ENCODE measurements at regions not wholly inside any gene's neighbourhood (a gene's known extent, or its start where the extent isn't known, plus 50 kb on each side); places are given as distances from the start of the nearest gene placed in this dataset.

- H3K36me3 ChIP-seq (ENCODE audit: control insufficient read depth in 2 of 3, insufficient read depth in 3 of 3, low read length in 3 of 3), result no peaks in the 10 kb centered on the region
- H3K9me3 Mint-ChIP-seq, result peaks cover 0 to 4% (median 0%) of the 10 kb centered on the region in 11 donors
- ChIA-PET CTCF (no interaction called here), POLR2A (no interaction called here)
- H3K9me3 ChIP-seq (ENCODE audit: control insufficient read depth in 2 of 3, low read length in 3 of 3), result no peaks in the 10 kb centered on the region
- DNase-seq (no peak), ATAC-seq (no peak)
- H3K27me3 Mint-ChIP-seq, result no peaks in the 10 kb centered on the region
- no peaks in the 10 kb centered on the region for H3K4me1 Mint-ChIP-seq
- H3K4me1 ChIP-seq (ENCODE audit: control insufficient read depth in 2 of 2, insufficient read depth in 2 of 2, low read length in 2 of 2), result no peaks in the 10 kb centered on the region
- H3K27ac Mint-ChIP-seq, result no peak overlapping the region
- no peak overlapping the region for H3K4me3 ChIP-seq (ENCODE audit: low read length)
- no peaks in the 10 kb centered on the region for H3K36me3 Mint-ChIP-seq
- no peak overlapping the region for H3K27ac ChIP-seq (ENCODE audit: low read depth, low read length)
- intact Hi-C loops (cut with micrococcal nuclease), result no loop called here
- H3K27me3 ChIP-seq (ENCODE audit: control insufficient read depth in 2 of 2, insufficient read depth in 2 of 2, low read length in 2 of 2), result no peaks in the 10 kb centered on the region
- no peak overlapping the region for H3K4me3 Mint-ChIP-seq
These were observed 674.4 kb downstream of the TMTC2 start for GRCh38 chr12:83361071-83361470.

- Mint-ChIP-seq H3K27me3 (no peaks in the 10 kb centered on the region), H3K9me3 (peaks cover 0 to 5% (median 0%) of the 10 kb centered on the region in 11 donors), H3K4me3 (no peak overlapping the region), H3K27ac (no peak overlapping the region), H3K36me3 (no peaks in the 10 kb centered on the region), H3K4me1 (no peaks in the 10 kb centered on the region)
- ATAC-seq, result no peak
- Histone ChIP-seq H3K27me3 (ENCODE audit: control insufficient read depth in 2 of 2, insufficient read depth in 2 of 2, low read length in 2 of 2) (no peaks in the 10 kb centered on the region), H3K36me3 (ENCODE audit: control insufficient read depth in 2 of 3, insufficient read depth in 3 of 3, low read length in 3 of 3) (no peaks in the 10 kb centered on the region), H3K4me1 (ENCODE audit: control insufficient read depth in 2 of 2, insufficient read depth in 2 of 2, low read length in 2 of 2) (no peaks in the 10 kb centered on the region), H3K9me3 (ENCODE audit: control insufficient read depth in 2 of 3, low read length in 3 of 3) (no peaks in the 10 kb centered on the region), H3K4me3 (ENCODE audit: low read length) (no peak overlapping the region), H3K27ac (ENCODE audit: low read depth, low read length) (no peak overlapping the region)
- intact Hi-C loops (cut with micrococcal nuclease), result no loop called here
- DNase-seq, result no peak
- ChIA-PET CTCF (no interaction called here), POLR2A (no interaction called here)
These were observed 663.4 kb downstream of the TMTC2 start for GRCh38 chr12:83349907-83350611.

- Histone ChIP-seq H3K36me3 (ENCODE audit: control insufficient read depth in 2 of 3, insufficient read depth in 3 of 3, low read length in 3 of 3) (no peaks in the 10 kb centered on the region), H3K4me1 (ENCODE audit: control insufficient read depth in 2 of 2, insufficient read depth in 2 of 2, low read length in 2 of 2) (no peaks in the 10 kb centered on the region), H3K27ac (ENCODE audit: low read depth, low read length) (no peak overlapping the region), H3K27me3 (ENCODE audit: control insufficient read depth in 2 of 2, insufficient read depth in 2 of 2, low read length in 2 of 2) (no peaks in the 10 kb centered on the region), H3K9me3 (ENCODE audit: control insufficient read depth in 2 of 3, low read length in 3 of 3) (peaks cover 0 to 4% (median 0%) of the 10 kb centered on the region in 3 experiments), H3K4me3 (ENCODE audit: low read length) (no peak overlapping the region)
- ATAC-seq (no peak), DNase-seq (no peak)
- Mint-ChIP-seq H3K36me3 (no peaks in the 10 kb centered on the region), H3K27ac (no peak overlapping the region), H3K9me3 (peaks cover 0 to 3% (median 0%) of the 10 kb centered on the region in 11 donors), H3K4me1 (no peaks in the 10 kb centered on the region), H3K4me3 (no peak overlapping the region), H3K27me3 (no peaks in the 10 kb centered on the region)
- POLR2A ChIA-PET, result no interaction called here
- intact Hi-C loops (cut with micrococcal nuclease), result no loop called here
- CTCF ChIA-PET, result no interaction called here
These were observed 659.6 kb downstream of the TMTC2 start for GRCh38 chr12:83346333-83346732.

- ChIA-PET POLR2A (no interaction called here), CTCF (no interaction called here)
- Mint-ChIP-seq H3K9me3 (peaks cover 0 to 5% (median 0%) of the 10 kb centered on the region in 11 donors), H3K4me3 (no peak overlapping the region), H3K4me1 (no peaks in the 10 kb centered on the region), H3K27me3 (no peaks in the 10 kb centered on the region), H3K36me3 (no peaks in the 10 kb centered on the region), H3K27ac (no peak overlapping the region)
- Histone ChIP-seq H3K27ac (ENCODE audit: low read depth, low read length) (no peak overlapping the region), H3K4me3 (ENCODE audit: low read length) (no peak overlapping the region), H3K9me3 (ENCODE audit: control insufficient read depth in 2 of 3, low read length in 3 of 3) (peaks cover 0 to 4% (median 0%) of the 10 kb centered on the region in 3 experiments), H3K27me3 (ENCODE audit: control insufficient read depth in 2 of 2, insufficient read depth in 2 of 2, low read length in 2 of 2) (no peaks in the 10 kb centered on the region), H3K4me1 (ENCODE audit: control insufficient read depth in 2 of 2, insufficient read depth in 2 of 2, low read length in 2 of 2) (no peaks in the 10 kb centered on the region), H3K36me3 (ENCODE audit: control insufficient read depth in 2 of 3, insufficient read depth in 3 of 3, low read length in 3 of 3) (no peaks in the 10 kb centered on the region)
- intact Hi-C loops (cut with micrococcal nuclease), result no loop called here
- DNase-seq, result no peak
- ATAC-seq, result no peak
These were observed 657.1 kb downstream of the TMTC2 start for GRCh38 chr12:83343767-83344166.

GRCh38 chr12:83335748-83336147, 649.0 kb downstream of the TMTC2 start:
- H3K9me3 ChIP-seq (ENCODE audit: control insufficient read depth in 2 of 3, low read length in 3 of 3), result no peaks in the 10 kb centered on the region
- H3K4me3 ChIP-seq (ENCODE audit: low read length), result no peak overlapping the region
- no peaks in the 10 kb centered on the region for H3K36me3 Mint-ChIP-seq
- H3K27ac ChIP-seq (ENCODE audit: low read depth, low read length), result no peak overlapping the region
- no peak overlapping the region for H3K4me3 Mint-ChIP-seq
- POLR2A ChIA-PET, result no interaction called here
- no peaks in the 10 kb centered on the region for H3K4me1 ChIP-seq (ENCODE audit: control insufficient read depth in 2 of 2, insufficient read depth in 2 of 2, low read length in 2 of 2)
- no peaks in the 10 kb centered on the region for H3K4me1 Mint-ChIP-seq
- H3K27me3 ChIP-seq (ENCODE audit: control insufficient read depth in 2 of 2, insufficient read depth in 2 of 2, low read length in 2 of 2), result no peaks in the 10 kb centered on the region
- CTCF ChIA-PET, result no interaction called here
- H3K36me3 ChIP-seq (ENCODE audit: control insufficient read depth in 2 of 3, insufficient read depth in 3 of 3, low read length in 3 of 3), result no peaks in the 10 kb centered on the region
- H3K27me3 Mint-ChIP-seq, result peaks cover 0 to 4% (median 0%) of the 10 kb centered on the region in 5 donors
- H3K9me3 Mint-ChIP-seq, result peaks cover 0 to 4% (median 0%) of the 10 kb centered on the region in 11 donors
- no peak overlapping the region for H3K27ac Mint-ChIP-seq
- intact Hi-C loops (cut with micrococcal nuclease), result no loop called here
- ATAC-seq (no peak), DNase-seq (no peak)

- Histone ChIP-seq H3K4me1 (ENCODE audit: control insufficient read depth in 2 of 2, insufficient read depth in 2 of 2, low read length in 2 of 2) (no peaks in the 10 kb centered on the region), H3K4me3 (ENCODE audit: low read length) (no peak overlapping the region), H3K27ac (ENCODE audit: low read depth, low read length) (no peak overlapping the region), H3K36me3 (ENCODE audit: control insufficient read depth in 2 of 3, insufficient read depth in 3 of 3, low read length in 3 of 3) (no peaks in the 10 kb centered on the region), H3K9me3 (ENCODE audit: control insufficient read depth in 2 of 3, low read length in 3 of 3) (no peaks in the 10 kb centered on the region), H3K27me3 (ENCODE audit: control insufficient read depth in 2 of 2, insufficient read depth in 2 of 2, low read length in 2 of 2) (no peaks in the 10 kb centered on the region)
- Mint-ChIP-seq H3K4me3 (no peak overlapping the region), H3K27ac (no peak overlapping the region), H3K9me3 (peaks cover 0 to 6% (median 1%) of the 10 kb centered on the region in 11 donors), H3K4me1 (no peaks in the 10 kb centered on the region), H3K36me3 (no peaks in the 10 kb centered on the region), H3K27me3 (no peaks in the 10 kb centered on the region)
- no peak for ATAC-seq
- ChIA-PET POLR2A (no interaction called here), CTCF (no interaction called here)
- DNase-seq, result no peak
- intact Hi-C loops (cut with micrococcal nuclease), result no loop called here
These were observed 640.0 kb downstream of the TMTC2 start for GRCh38 chr12:83326666-83327065.

- no peaks in the 10 kb centered on the region for H3K36me3 Mint-ChIP-seq
- H3K4me1 Mint-ChIP-seq, result no peaks in the 10 kb centered on the region
- no peak for ATAC-seq
- CTCF ChIA-PET, result no interaction called here
- H3K27ac Mint-ChIP-seq, result no peak overlapping the region
- POLR2A ChIA-PET, result no interaction called here
- H3K4me3 ChIP-seq (ENCODE audit: low read length), result no peak overlapping the region
- no peak overlapping the region for H3K4me3 Mint-ChIP-seq
- intact Hi-C loops (cut with micrococcal nuclease), result no loop called here
- H3K9me3 Mint-ChIP-seq, result peaks cover 0 to 19% (median 3%) of the 10 kb centered on the region in 11 donors
- H3K27me3 ChIP-seq (ENCODE audit: control insufficient read depth in 2 of 2, insufficient read depth in 2 of 2, low read length in 2 of 2), result no peaks in the 10 kb centered on the region
- no peak overlapping the region for H3K27ac ChIP-seq (ENCODE audit: low read depth, low read length)
- no peaks in the 10 kb centered on the region for H3K4me1 ChIP-seq (ENCODE audit: control insufficient read depth in 2 of 2, insufficient read depth in 2 of 2, low read length in 2 of 2)
- no peaks in the 10 kb centered on the region for H3K27me3 Mint-ChIP-seq
- no peaks in the 10 kb centered on the region for H3K36me3 ChIP-seq (ENCODE audit: control insufficient read depth in 2 of 3, insufficient read depth in 3 of 3, low read length in 3 of 3)
- DNase-seq, result no peak
- H3K9me3 ChIP-seq (ENCODE audit: control insufficient read depth in 2 of 3, low read length in 3 of 3), result no peaks in the 10 kb centered on the region
These were observed 637.2 kb downstream of the TMTC2 start for GRCh38 chr12:83323866-83324265.
